Liver (tissue), 3 donors: ENCODE measurements at regions not wholly inside any gene's neighbourhood (a gene's known extent, or its start where the extent isn't known, plus 50 kb on each side); places are given as distances from the start of the nearest gene placed in this dataset.

Experiments used
- RAD21 ChIP-seq, 2 donors: IDR thresholded peaks; 2 replicates each; pipeline ENCODE4 v1.6.1; 2016; ENCODE audit warnings: antibody characterized with exemption in 2 of 2, mild to moderate bottlenecking in 2 of 2
- SP1 ChIP-seq: IDR thresholded peaks from 2 replicates; pipeline ENCODE4 v1.6.1; 2018; ENCODE audit warnings: antibody characterized with exemption, mild to moderate bottlenecking
- YY1 ChIP-seq: IDR thresholded peaks from 2 replicates; pipeline ENCODE4 v1.6.1; 2016; ENCODE audit warnings: antibody characterized with exemption, mild to moderate bottlenecking
- TF ChIP-seq, protein P1 (sequence below): fragments of 150-350 bp; IDR thresholded peaks from 2 replicates; pipeline ENCODE4 v1.5.1; 2017; ENCODE audit warnings: improper control_type of control experiment, low read depth, low read length; ENCODE audit not compliant: missing input control
- donor health status: healthy.
- donor health status: healthy.

DNA sequence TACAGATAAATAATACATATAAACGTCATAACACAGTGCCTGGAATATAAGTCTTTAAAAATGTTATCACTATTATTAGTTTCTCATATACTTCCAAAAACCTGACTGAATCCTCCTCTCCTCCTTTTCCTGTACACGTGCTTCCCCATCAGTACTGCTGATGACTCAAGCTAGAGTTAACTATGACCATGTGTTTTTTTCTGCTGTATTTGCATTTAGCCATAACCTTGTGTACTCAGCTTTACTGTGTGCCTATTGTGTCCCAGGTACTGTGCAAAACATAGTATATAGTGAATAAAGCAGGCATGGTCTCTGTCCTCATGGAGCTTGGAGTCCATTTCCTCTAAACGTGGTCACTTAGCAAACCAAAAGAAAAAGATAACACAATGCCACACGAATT is 56.5 kb upstream of the ARHGAP32 start:
- TF ChIP-seq, protein P1, sequence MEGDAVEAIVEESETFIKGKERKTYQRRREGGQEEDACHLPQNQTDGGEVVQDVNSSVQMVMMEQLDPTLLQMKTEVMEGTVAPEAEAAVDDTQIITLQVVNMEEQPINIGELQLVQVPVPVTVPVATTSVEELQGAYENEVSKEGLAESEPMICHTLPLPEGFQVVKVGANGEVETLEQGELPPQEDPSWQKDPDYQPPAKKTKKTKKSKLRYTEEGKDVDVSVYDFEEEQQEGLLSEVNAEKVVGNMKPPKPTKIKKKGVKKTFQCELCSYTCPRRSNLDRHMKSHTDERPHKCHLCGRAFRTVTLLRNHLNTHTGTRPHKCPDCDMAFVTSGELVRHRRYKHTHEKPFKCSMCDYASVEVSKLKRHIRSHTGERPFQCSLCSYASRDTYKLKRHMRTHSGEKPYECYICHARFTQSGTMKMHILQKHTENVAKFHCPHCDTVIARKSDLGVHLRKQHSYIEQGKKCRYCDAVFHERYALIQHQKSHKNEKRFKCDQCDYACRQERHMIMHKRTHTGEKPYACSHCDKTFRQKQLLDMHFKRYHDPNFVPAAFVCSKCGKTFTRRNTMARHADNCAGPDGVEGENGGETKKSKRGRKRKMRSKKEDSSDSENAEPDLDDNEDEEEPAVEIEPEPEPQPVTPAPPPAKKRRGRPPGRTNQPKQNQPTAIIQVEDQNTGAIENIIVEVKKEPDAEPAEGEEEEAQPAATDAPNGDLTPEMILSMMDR = no peak
- TF ChIP-seq RAD21 (IDR thresholded peaks at IDR 0.05) = no peak
- TF ChIP-seq SP1 = no peak
- TF ChIP-seq YY1 = no peak
